ENCODE measurements at regions not wholly inside any gene's neighbourhood (a gene's known extent, or its start where the extent isn't known, plus 50 kb on each side); places are given as distances from the start of the nearest gene placed in this dataset.

DNA sequence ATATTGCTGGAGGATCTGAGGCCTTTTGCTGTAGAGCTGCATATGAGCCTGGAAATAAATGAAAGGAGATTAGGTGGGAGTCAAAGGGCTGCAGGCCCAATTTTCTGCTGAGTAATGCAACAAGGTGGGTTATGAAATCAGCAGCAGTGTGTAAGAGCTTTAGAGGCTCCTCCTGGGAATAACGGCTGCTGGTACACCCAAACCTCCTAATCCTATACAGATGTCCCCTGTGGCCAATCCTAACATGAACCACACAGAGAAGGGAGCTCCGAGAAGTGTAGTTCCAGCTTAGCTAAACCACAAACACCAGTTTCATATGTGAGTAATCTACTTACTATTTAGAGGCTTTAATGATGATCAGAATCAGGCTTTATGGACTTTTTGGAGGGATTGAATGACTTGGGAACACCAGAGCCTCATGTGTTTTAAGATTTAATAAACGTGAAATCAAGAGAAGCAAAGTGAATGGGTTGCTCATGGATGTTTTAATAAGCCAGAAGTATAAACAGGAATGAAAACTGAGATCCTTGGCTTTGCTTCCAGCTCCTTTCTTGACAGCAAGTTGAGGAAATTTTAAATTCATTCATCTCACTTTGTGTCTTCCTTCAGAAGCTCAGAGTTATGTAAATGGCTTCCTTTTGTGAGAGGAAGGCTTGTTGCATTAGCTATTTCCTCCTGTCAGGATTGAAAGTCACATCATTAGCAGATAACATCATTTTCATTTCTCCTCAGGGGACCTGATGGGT, 437.5 kb downstream of the TMEM232 start:
- TF ChIP-seq, protein P1, sequence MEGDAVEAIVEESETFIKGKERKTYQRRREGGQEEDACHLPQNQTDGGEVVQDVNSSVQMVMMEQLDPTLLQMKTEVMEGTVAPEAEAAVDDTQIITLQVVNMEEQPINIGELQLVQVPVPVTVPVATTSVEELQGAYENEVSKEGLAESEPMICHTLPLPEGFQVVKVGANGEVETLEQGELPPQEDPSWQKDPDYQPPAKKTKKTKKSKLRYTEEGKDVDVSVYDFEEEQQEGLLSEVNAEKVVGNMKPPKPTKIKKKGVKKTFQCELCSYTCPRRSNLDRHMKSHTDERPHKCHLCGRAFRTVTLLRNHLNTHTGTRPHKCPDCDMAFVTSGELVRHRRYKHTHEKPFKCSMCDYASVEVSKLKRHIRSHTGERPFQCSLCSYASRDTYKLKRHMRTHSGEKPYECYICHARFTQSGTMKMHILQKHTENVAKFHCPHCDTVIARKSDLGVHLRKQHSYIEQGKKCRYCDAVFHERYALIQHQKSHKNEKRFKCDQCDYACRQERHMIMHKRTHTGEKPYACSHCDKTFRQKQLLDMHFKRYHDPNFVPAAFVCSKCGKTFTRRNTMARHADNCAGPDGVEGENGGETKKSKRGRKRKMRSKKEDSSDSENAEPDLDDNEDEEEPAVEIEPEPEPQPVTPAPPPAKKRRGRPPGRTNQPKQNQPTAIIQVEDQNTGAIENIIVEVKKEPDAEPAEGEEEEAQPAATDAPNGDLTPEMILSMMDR (conservative IDR thresholded peaks at IDR 0.05; ENCODE audit: low read length) = peak; percentile 14; the same call in 1 of the 2 replicates

DNA sequence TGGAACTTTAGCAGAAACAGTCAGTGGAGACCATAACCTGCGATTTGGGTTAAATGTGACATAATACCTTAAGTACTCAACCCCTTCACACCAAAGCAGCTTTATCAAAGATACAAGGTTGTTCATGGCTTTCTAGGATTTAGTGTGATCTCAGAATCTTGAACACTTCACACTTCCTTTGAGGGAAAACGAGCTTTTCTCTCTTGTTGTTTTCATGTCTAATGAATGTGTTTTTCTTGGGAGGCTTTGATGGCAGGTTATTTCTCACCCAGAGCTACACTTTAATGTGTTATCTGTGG, 437.0 kb downstream of the TMEM232 start:
- DNase-seq (ENCODE audit: low read depth) = no peak
- TF ChIP-seq, protein P1 (conservative IDR thresholded peaks at IDR 0.05; ENCODE audit: low read length) = no peak
- no peak overlapping the region for H3K4me3 ChIP-seq (ENCODE audit: low read length)

More for the DNA sequence above, 437.5 kb downstream of the TMEM232 start:
- H3K4me3 ChIP-seq (ENCODE audit: low read length) = no peak overlapping the region
- peak; percentile 99 for DNase-seq (ENCODE audit: low read depth)

DNA sequence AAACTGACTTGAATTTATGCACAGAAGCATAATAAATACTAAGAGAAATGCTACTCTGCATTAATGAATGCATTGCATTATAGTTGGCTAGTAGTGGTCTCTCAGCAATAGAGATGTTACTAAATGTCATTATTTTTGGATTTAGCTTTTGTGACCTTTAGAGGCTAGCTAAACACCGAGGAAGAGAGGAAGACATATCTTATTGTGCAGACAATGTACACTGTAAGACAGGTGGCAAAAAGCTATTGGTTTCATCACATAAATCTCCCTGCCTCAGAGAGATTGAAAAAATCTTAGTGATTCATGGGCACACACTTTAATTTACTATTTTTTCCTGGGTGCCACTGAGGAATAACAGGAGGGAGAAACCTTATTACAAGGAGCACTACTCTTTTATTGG, 435.9 kb downstream of the TMEM232 start:
- no peak overlapping the region for H3K4me3 ChIP-seq (ENCODE audit: low read length)
- no peak for DNase-seq (ENCODE audit: low read depth)
- TF ChIP-seq, protein P1 (conservative IDR thresholded peaks at IDR 0.05; ENCODE audit: low read length) = no peak

DNA sequence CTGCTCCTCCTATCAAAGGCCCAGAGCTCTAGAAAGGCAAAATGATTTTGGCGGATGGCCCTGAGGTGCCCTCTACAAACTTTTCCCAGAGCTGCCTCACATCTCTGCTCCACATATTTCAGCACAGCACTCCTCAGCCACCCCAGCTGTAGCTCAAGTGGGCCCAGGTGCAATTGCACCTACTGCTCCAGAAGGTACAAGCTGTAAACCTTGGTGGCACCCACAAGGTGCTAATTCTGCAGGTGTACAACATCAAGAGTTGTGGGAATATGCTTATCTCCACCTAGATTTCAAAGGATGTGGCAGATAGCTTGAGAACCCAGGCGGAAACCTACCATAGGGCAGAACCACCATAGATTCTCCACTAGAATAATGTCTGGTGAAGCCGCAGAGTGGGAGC, 432.2 kb downstream of the TMEM232 start:
- DNase-seq (ENCODE audit: low read depth) = no peak
- TF ChIP-seq, protein P1 (conservative IDR thresholded peaks at IDR 0.05; ENCODE audit: low read length) = no peak
- no peak overlapping the region for H3K4me3 ChIP-seq (ENCODE audit: low read length)

DNA sequence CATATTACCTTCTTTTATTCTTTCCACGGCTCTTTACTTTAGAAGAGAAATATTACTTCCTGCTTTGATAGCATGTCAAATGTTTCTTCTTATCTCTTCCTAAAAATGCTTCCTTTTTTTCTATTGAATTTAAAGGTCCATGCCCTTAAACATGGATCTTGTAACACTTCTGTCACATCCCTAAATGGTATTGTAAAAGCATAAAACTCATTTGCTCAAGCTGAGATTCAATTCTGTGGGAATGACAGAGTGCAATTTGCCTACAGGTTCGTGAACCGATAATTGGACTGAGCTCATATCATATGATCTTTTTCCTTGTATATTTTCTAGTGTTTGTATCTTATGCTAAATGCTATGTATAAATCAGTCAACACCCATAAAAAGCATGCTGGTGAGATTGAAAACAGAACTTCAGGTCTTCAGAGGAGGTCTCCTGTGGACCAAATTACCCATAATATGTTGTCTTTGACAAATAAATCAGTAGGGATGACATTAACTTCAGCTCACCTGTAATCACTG, 429.3 kb downstream of the TMEM232 start:
- H3K4me3 ChIP-seq (ENCODE audit: low read length) = no peak overlapping the region
- DNase-seq (ENCODE audit: low read depth) = no peak
- TF ChIP-seq, protein P1 (conservative IDR thresholded peaks at IDR 0.05; ENCODE audit: low read length) = no peak

DNA sequence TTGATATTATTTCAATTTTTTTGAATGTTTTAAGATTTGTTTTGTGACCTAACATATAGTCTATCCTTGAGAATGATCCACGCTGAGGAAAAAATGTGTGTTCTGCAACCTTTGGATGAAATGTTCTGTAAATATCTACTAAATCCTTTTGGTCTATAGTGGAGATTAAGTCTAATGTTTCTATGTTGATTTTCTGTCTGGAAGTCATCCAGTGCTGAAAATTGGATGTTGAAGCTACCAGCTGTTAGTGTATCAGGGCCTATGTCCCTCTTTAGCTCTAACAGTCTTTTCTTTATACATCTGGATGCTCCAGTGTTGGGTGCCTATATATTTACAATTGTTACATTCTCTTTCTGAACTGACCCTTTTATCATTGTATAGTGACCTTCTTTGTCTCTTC, 422.3 kb downstream of the TMEM232 start:
- TF ChIP-seq, protein P1 (conservative IDR thresholded peaks at IDR 0.05; ENCODE audit: low read length) = no peak
- DNase-seq (ENCODE audit: low read depth) = no peak
- no peak overlapping the region for H3K4me3 ChIP-seq (ENCODE audit: low read length)

DNA sequence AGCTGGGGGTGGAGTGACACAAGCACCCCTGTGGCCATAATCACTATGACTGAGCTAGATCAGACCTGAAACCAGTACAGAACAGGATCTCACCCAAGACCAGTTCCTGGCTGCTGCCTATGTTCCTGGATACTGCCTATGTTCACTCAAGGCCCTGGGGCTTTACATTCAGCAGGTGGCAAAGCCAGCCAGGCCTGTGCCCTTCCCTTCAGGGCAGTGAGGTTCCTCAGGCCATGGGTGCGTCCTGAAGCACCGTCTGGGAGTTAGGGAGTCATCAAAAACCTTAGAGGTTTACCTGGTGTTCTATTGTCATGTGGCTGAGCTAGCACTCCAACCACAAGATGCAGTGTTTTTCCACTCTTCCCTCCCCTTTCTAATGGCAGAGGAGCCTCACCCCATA, 419.8 kb downstream of the TMEM232 start:
- TF ChIP-seq, protein P1 (conservative IDR thresholded peaks at IDR 0.05; ENCODE audit: low read length) = no peak
- no peak for DNase-seq (ENCODE audit: low read depth)
- no peak overlapping the region for H3K4me3 ChIP-seq (ENCODE audit: low read length)
